KOPT-K1 (cell line): ENCODE measurements at regions not wholly inside any gene's neighbourhood (a gene's known extent, or its start where the extent isn't known, plus 50 kb on each side); places are given as distances from the start of the nearest gene placed in this dataset.

Source experiments
- H3K27ac ChIP-seq: fragments of 200-600 bp; sonication (generic); 2 replicates; pipeline ENCODE4 v1.5.1; 2016; ENCODE audit warnings: antibody characterized with exemption, mild to moderate bottlenecking, low read depth, low read length; ENCODE audit not compliant: poor library complexity, severe bottlenecking
- H3K36me3 ChIP-seq: fragments of 200-600 bp; sonication (generic); 2 replicates; pipeline ENCODE4 v1.5.1; 2017; ENCODE audit warnings: antibody characterized with exemption, mild to moderate bottlenecking, low read length, moderate library complexity; ENCODE audit not compliant: insufficient read depth
- H3K9me3 ChIP-seq: fragments of 200-600 bp; sonication (generic); 2 replicates; pipeline ENCODE4 v1.5.1; 2017; ENCODE audit warnings: antibody characterized with exemption, low read length, mild to moderate bottlenecking; ENCODE audit not compliant: insufficient read depth, poor library complexity, severe bottlenecking

DNA sequence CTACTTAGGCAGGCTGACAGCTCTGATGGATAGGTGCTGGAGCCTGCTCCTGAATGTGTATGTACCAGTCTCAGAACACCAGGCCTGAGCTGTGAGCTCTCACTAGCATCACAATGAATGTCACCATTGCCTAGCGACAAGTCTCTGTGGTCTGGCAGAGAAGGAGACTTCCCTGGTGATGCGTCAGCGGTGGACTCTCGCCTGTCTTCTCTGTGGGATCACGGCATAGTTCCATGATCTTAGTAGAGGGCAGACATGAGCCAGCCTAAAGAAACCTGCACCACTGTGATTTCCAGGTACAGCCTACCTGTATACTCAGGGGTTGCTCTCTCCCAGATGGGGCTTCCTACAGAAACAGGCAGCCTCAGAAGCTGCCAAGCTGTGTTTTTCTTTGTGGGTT is 699.2 kb upstream of the TSPY4 start:
- Histone ChIP-seq H3K9me3 (no peaks in the 10 kb centered on the region), H3K36me3 (no peaks in the 10 kb centered on the region), H3K27ac (no peak overlapping the region)

DNA sequence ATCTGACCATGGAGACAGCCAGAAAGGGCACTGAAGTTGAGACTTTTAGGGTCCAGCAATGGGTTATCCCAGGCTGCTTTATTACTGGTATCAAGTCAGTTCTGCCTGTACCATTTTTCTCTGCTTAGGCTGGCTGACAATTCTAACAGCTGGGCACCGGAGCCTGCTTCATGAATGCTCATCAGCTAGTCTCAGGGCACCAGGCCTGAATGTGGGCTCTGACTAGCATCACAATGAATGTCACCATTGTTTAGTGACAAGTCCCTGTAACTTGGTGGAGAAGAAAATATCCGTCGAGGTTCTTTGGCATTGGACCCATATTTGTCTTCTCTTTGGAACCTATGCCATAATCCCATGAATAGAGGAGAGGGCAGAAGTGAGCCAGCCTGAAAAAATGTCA is 692.3 kb upstream of the TSPY4 start:
- Histone ChIP-seq H3K36me3 (no peaks in the 10 kb centered on the region), H3K9me3 (no peaks in the 10 kb centered on the region)

GRCh38 chrY:8652445-8652844 is 684.8 kb upstream of the TSPY4 start:
- H3K27ac ChIP-seq, result no peak overlapping the region
- H3K36me3 ChIP-seq, result no peaks in the 10 kb centered on the region
- H3K9me3 ChIP-seq, result peaks cover 5% of the 10 kb centered on the region

More for the DNA sequence above, 692.3 kb upstream of the TSPY4 start:
- no peak overlapping the region for H3K27ac ChIP-seq

DNA sequence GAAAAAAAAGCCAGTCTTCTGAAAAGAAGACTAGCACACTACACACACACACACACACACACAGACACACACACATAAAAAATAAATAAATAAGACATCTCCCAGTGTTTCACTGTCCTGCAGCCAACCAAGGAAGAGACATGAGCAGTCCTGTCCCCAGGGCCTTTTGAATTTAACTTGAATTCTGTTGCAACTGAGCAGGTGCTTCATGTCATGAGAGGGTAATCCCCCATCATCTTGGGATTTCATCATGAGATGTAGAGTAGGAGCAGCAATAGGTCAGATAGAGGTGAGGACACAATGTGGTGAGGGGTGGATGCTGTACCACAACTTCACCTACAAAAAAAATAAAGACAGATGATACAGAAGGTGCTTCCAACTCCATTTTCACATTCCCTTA is 682.2 kb upstream of the TSPY4 start:
- H3K36me3 ChIP-seq, result no peaks in the 10 kb centered on the region
- peaks cover 5% of the 10 kb centered on the region for H3K9me3 ChIP-seq

GRCh38 chrY:8656101-8656500 is 681.2 kb upstream of the TSPY4 start:
- no peak overlapping the region for H3K27ac ChIP-seq
- H3K9me3 ChIP-seq, result peaks cover 5% of the 10 kb centered on the region
- H3K36me3 ChIP-seq, result no peaks in the 10 kb centered on the region

More for the DNA sequence above, 682.2 kb upstream of the TSPY4 start:
- H3K27ac ChIP-seq, result no peak overlapping the region

DNA sequence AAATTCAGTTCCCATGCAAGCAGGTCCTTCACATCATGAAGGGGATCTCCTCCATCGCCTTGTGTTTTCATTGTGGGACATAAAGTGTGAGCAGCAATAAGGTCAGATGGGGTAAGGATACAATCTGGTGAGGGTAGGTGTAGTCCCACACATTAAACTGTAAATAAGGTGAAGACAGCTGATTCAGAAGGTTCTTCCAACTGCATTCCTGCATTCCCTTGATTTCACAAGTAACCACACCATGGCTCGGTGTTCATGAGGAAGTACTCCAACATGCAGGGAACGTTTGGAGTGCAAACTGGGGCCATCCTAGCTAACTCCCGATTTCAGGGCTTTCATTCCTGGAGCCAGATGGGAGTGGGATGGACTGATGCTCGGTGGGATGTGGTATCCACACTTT is 680.7 kb upstream of the TSPY4 start:
- H3K27ac ChIP-seq, result no peak overlapping the region
- H3K9me3 ChIP-seq, result peaks cover 5% of the 10 kb centered on the region
- no peaks in the 10 kb centered on the region for H3K36me3 ChIP-seq

GRCh38 chrY:8659721-8660120 is 677.5 kb upstream of the TSPY4 start:
- no peaks in the 10 kb centered on the region for H3K36me3 ChIP-seq
- H3K9me3 ChIP-seq, result no peaks in the 10 kb centered on the region
- no peak overlapping the region for H3K27ac ChIP-seq

DNA sequence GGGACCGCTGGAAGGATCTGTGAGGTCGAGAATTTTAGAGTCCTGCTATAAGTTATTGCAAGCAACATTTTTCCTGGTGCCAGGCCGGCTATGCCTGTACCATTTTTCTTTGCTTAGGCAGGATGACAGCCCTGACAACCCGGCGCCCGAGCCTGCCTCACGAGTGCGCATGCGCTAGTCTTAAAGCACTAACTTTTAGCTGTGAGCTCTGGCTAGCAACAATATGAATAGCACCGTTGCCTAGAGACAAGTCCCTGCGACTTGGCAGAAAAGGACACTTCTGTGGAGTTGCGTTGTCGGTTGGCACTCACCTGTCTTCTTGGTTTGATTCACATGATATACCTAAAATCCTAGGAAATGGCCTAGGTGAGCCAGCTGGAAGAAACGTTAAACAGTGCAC is 663.4 kb upstream of the TSPY4 start:
- H3K27ac ChIP-seq, result no peak overlapping the region
- no peaks in the 10 kb centered on the region for H3K9me3 ChIP-seq
- no peaks in the 10 kb centered on the region for H3K36me3 ChIP-seq

DNA sequence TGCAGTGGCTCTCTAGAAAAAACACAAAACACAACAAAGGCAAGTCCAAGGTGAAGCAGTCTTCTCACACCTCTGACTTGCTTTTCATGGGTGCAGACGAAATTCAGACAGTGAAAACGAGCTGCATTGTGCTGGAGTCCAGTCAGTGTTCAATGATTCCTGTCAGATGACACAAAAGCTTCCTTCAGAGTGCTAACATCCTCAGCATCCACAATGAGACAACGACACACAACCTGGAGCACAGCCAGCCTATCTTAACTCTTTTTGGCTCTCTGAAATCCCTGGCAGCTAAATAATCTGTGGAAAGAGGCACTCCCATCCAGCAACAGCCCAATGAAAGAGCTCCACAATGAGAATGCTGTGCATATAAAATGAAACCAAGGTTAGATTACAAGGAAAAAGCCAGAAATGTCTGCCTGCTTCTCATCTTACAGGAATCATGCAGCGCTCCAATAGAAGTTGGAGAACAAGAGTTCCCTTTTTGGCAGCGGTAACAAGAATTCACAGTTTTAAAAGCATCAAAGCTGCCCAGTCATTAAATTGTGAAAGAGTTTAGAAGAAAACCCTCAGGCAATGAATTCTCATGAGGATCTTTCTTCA is 659.8 kb upstream of the TSPY4 start:
- no peaks in the 10 kb centered on the region for H3K36me3 ChIP-seq
- no peak overlapping the region for H3K27ac ChIP-seq
- no peaks in the 10 kb centered on the region for H3K9me3 ChIP-seq

- no peaks in the 10 kb centered on the region for H3K9me3 ChIP-seq
- no peak overlapping the region for H3K27ac ChIP-seq
- no peaks in the 10 kb centered on the region for H3K36me3 ChIP-seq
Measured at GRCh38 chrY:8687154-8687553, 650.1 kb upstream of the TSPY4 start.

GRCh38 chrY:8690901-8691685 is 646.2 kb upstream of the TSPY4 start:
- no peaks in the 10 kb centered on the region for H3K9me3 ChIP-seq
- no peak overlapping the region for H3K27ac ChIP-seq

DNA sequence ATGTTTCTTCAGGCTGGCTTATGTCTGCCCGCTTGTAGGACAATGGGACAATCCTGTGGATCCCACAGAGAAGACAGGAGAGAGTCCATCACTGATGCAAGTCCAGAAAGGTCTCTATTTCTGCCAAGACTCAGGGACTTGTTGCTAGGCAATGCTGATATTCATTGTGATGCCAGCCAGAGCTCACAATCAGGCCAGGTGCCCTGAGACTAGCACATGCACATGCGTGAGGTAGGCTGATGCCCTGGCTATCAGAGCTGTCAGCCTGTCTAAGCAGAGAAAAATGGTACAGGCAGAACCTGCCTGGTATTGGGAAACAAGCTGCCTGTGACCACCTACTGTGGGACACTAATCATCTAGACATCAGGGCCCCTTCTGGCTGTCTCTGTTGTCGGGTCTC is 638.7 kb upstream of the TSPY4 start:
- H3K36me3 ChIP-seq, result no peaks in the 10 kb centered on the region
- no peak overlapping the region for H3K27ac ChIP-seq
- no peaks in the 10 kb centered on the region for H3K9me3 ChIP-seq

More at GRCh38 chrY:8690901-8691685, 646.2 kb upstream of the TSPY4 start:
- H3K36me3 ChIP-seq, result no peaks in the 10 kb centered on the region

- H3K9me3 ChIP-seq, result no peaks in the 10 kb centered on the region
- H3K27ac ChIP-seq, result no peak overlapping the region
- no peaks in the 10 kb centered on the region for H3K36me3 ChIP-seq
Measured at GRCh38 chrY:8705636-8706300, 631.5 kb upstream of the TSPY4 start.

GRCh38 chrY:8712296-8712695 is 625.0 kb upstream of the TSPY4 start:
- H3K36me3 ChIP-seq, result no peaks in the 10 kb centered on the region
- H3K9me3 ChIP-seq, result no peaks in the 10 kb centered on the region
- no peak overlapping the region for H3K27ac ChIP-seq

- no peak overlapping the region for H3K27ac ChIP-seq
- no peaks in the 10 kb centered on the region for H3K9me3 ChIP-seq
- no peaks in the 10 kb centered on the region for H3K36me3 ChIP-seq
Measured at GRCh38 chrY:8715226-8715625, 622.0 kb upstream of the TSPY4 start.
